ENCODE measurements at regions not wholly inside any gene's neighbourhood (a gene's known extent, or its start where the extent isn't known, plus 50 kb on each side); places are given as distances from the start of the nearest gene placed in this dataset.

GRCh38 chr7:66517212-66517909, 111.3 kb upstream of the KCTD7 start:
- H3K9ac ChIP-seq (ENCODE audit: control insufficient read depth, insufficient read depth, low read length) = no peak overlapping the region
- no peak overlapping the region for H3K4me3 ChIP-seq
- RAD21 ChIA-PET (ENCODE audit: unreplicated experiment) = no interaction called here
- FAIRE-seq (no peak), ATAC-seq (no peak), DNase-seq (ENCODE audit: low read depth, low spot score) (no peak)
- no peak overlapping the region for H3K27ac ChIP-seq (ENCODE audit: control insufficient read depth, insufficient read depth)
- in situ Hi-C loops (cut with MboI) = no loop called here
- intact Hi-C loops (cut with micrococcal nuclease; ENCODE audit: unreplicated experiment) = no loop called here
- H3K79me2 ChIP-seq (ENCODE audit: control insufficient read depth, insufficient read depth, low read length) = no peaks in the 10 kb centered on the region
- no peak overlapping the region for H2AFZ ChIP-seq (ENCODE audit: control insufficient read depth, low read depth, low read length)
- 80% methylated on average over 7 of the region's 7 CpGs for WGBS (ENCODE audit: insufficient coverage, insufficient replicate concordance, low lambda C conversion rate, missing lambda C conversion rate)
- CTCF ChIA-PET = no interaction called here
- POLR2A ChIA-PET = no interaction called here
- TF ChIP-seq ZNF207 (IDR thresholded peaks at IDR 0.05; ENCODE audit: borderline replicate concordance) = no peak
- no peak for TF ChIP-seq ELK1 (IDR thresholded peaks at IDR 0.05; ENCODE audit: low read depth, low read length)
- no peak for TF ChIP-seq SREBF2 (IDR thresholded peaks at IDR 0.05; ENCODE audit: low read length)
- no peak for TF ChIP-seq CEBPB (IDR thresholded peaks at IDR 0.05; ENCODE audit: borderline replicate concordance in 1 of 2, low read depth in 2 of 2, low read length in 2 of 2)
- no peak for TF ChIP-seq E2F4 (IDR thresholded peaks at IDR 0.05; ENCODE audit: low read depth, low read length)
- no peak for TF ChIP-seq PRDM15 (CRISPR knock-in tag; IDR thresholded peaks at IDR 0.05)
- no peak for TF ChIP-seq E2F8 (IDR thresholded peaks at IDR 0.05; ENCODE audit: low read depth, partially characterized antibody)
- no peak for TF ChIP-seq BCL11A (IDR thresholded peaks at IDR 0.05; ENCODE audit: low read depth, low read length)
- TF ChIP-seq USF1 (IDR thresholded peaks at IDR 0.05; ENCODE audit: borderline replicate concordance, extremely low read length, insufficient read depth, low read depth, low read length) = no peak
- no peak for TF ChIP-seq ATF7 (IDR thresholded peaks at IDR 0.05; ENCODE audit: low read depth)
- TF ChIP-seq IKZF1 (conservative IDR thresholded peaks at IDR 0.05) = no peak
- TF ChIP-seq RBBP5 (conservative IDR thresholded peaks at IDR 0.05) = no peak
- TF ChIP-seq SREBF1 (IDR thresholded peaks at IDR 0.05; ENCODE audit: low read length) = no peak
- no peak for TF ChIP-seq SMAD1 (IDR thresholded peaks at IDR 0.05; ENCODE audit: low read depth, partially characterized antibody)
- no peak for TF ChIP-seq BMI1 (IDR thresholded peaks at IDR 0.05; ENCODE audit: borderline replicate concordance)
- H4K20me1 ChIP-seq (ENCODE audit: control insufficient read depth, insufficient read depth) = no peaks in the 10 kb centered on the region; the same call in 1 of the 2 replicates
- SMC1A ChIA-PET (ENCODE audit: uncharacterized antibody, unreplicated experiment) = no interaction called here
- no peaks in the 10 kb centered on the region for H3K4me1 ChIP-seq (ENCODE audit: control insufficient read depth, insufficient read depth, low read length)
- no peaks in the 10 kb centered on the region for H3K36me3 ChIP-seq (ENCODE audit: control insufficient read depth in 2 of 2, insufficient read depth in 2 of 2, low read length in 1 of 2)
- no TSS peak for BruUV-seq (replicated peaks)
- H3K4me2 ChIP-seq (ENCODE audit: control insufficient read depth, insufficient read depth) = no peak overlapping the region
- H3K27me3 ChIP-seq (replicated peaks in 1 of 2; ENCODE audit: control insufficient read depth in 2 of 2, insufficient read depth in 2 of 2, low read length in 1 of 2) = no peaks in the 10 kb centered on the region
- H3K9me3 ChIP-seq (replicated peaks; ENCODE audit: control insufficient read depth, insufficient read depth, low read length) = no peaks in the 10 kb centered on the region

Data from GM12878 (cell line).